SK-N-SH treated with all-trans-retinoic acid at 6 μM for 48 hours (cell line): ENCODE measurements at regions not wholly inside any gene's neighbourhood (a gene's known extent, or its start where the extent isn't known, plus 50 kb on each side); places are given as distances from the start of the nearest gene placed in this dataset.

Source experiments
- ATAC-seq: fragments of 200-7000 bp; cut with Tn5 transposase; 3 replicates; pipeline ENCODE4 v1.9.1; 2020; ENCODE audit warnings: mild to moderate bottlenecking, moderate library complexity
- ARNTL ChIP-seq: fragments of 450-650 bp; formaldehyde crosslinking; IDR thresholded peaks from 2 replicates; pipeline ENCODE4 v1.5.0; 2020; ENCODE audit warnings: low read depth, mild to moderate bottlenecking, moderate library complexity, borderline replicate concordance
- BACH2 ChIP-seq: fragments of 250-450 bp; sonication (Bioruptor Pico); IDR thresholded peaks from 2 replicates; pipeline ENCODE4 v1.9.0; 2021; ENCODE audit warnings: mild to moderate bottlenecking, borderline replicate concordance
- CREB5 ChIP-seq: fragments of 250-450 bp; sonication (Bioruptor Pico); IDR thresholded peaks from 2 replicates; pipeline ENCODE4 v1.5.1; 2020; ENCODE audit warnings: low read depth, mild to moderate bottlenecking, moderate library complexity
- CSDC2 ChIP-seq: fragments of 250-450 bp; sonication (Bioruptor Pico); IDR thresholded peaks from 2 replicates; pipeline ENCODE4 v1.5.0; 2020; ENCODE audit warnings: mild to moderate bottlenecking, moderate library complexity
- ESRRG ChIP-seq: fragments of 250-450 bp; sonication (Bioruptor Pico); IDR thresholded peaks from 2 replicates; pipeline ENCODE4 v1.6.1; 2021; ENCODE audit warnings: mild to moderate bottlenecking
- GLIS3 ChIP-seq: fragments of 250-450 bp; sonication (Bioruptor Pico); IDR thresholded peaks from 2 replicates; pipeline ENCODE4 v1.5.0; 2020; ENCODE audit warnings: mild to moderate bottlenecking, moderate library complexity
- ISL1 ChIP-seq: fragments of 250-450 bp; sonication (Bioruptor Pico); IDR thresholded peaks from 2 replicates; pipeline ENCODE4 v2.1.2; 2022; ENCODE audit warnings: mild to moderate bottlenecking, moderate library complexity
- OSR1 ChIP-seq: fragments of 250-450 bp; sonication (Bioruptor Pico); IDR thresholded peaks from 2 replicates; pipeline ENCODE4 v1.8.0; 2022; ENCODE audit warnings: moderate library complexity, mild to moderate bottlenecking, inconsistent platforms
- POU6F1 ChIP-seq: fragments of 250-450 bp; sonication (Bioruptor Pico); IDR thresholded peaks from 2 replicates; pipeline ENCODE4 v1.8.0; 2021; ENCODE audit warnings: low read depth, mild to moderate bottlenecking, moderate library complexity, borderline replicate concordance
- PPARA ChIP-seq: fragments of 250-450 bp; sonication (Bioruptor Pico); IDR thresholded peaks from 2 replicates; pipeline ENCODE4 v1.5.0; 2020; ENCODE audit warnings: mild to moderate bottlenecking, borderline replicate concordance
- RARB ChIP-seq: fragments of 250-450 bp; sonication (Bioruptor Pico); IDR thresholded peaks from 2 replicates; pipeline ENCODE4 v1.8.0; 2021; ENCODE audit warnings: mild to moderate bottlenecking, moderate library complexity
- SNAI2 ChIP-seq: fragments of 250-450 bp; sonication (Bioruptor Pico); IDR thresholded peaks from 2 replicates; pipeline ENCODE4 v1.5.0; 2020; ENCODE audit warnings: mild to moderate bottlenecking, moderate library complexity
- TCF4 ChIP-seq: fragments of 250-450 bp; sonication (Bioruptor Pico); IDR thresholded peaks from 2 replicates; pipeline ENCODE4 v1.8.0; 2021; ENCODE audit warnings: mild to moderate bottlenecking, moderate library complexity, borderline replicate concordance
- TOX ChIP-seq: fragments of 250-450 bp; sonication (Bioruptor Pico); IDR thresholded peaks from 2 replicates; pipeline ENCODE4 v1.8.0; 2021; ENCODE audit warnings: mild to moderate bottlenecking, moderate library complexity, borderline replicate concordance
- TSHZ2 ChIP-seq: fragments of 250-450 bp; sonication (Bioruptor Pico); IDR thresholded peaks from 2 replicates; pipeline ENCODE4 v1.5.0; 2020; ENCODE audit warnings: mild to moderate bottlenecking, moderate library complexity
- ZC3H10 ChIP-seq: fragments of 250-450 bp; sonication (Bioruptor Pico); IDR thresholded peaks from 2 replicates; pipeline ENCODE4 v1.5.1; 2021; ENCODE audit warnings: mild to moderate bottlenecking, moderate library complexity
- ZFP3 ChIP-seq: fragments of 250-450 bp; sonication (Bioruptor Pico); IDR thresholded peaks from 2 replicates; pipeline ENCODE4 v1.5.0; 2020; ENCODE audit warnings: mild to moderate bottlenecking, moderate library complexity
- ZNF565 ChIP-seq: fragments of 450-650 bp; formaldehyde crosslinking; conservative IDR thresholded peaks from 2 replicates; pipeline ENCODE4 v1.5.0; 2020; ENCODE audit warnings: low read depth, mild to moderate bottlenecking, moderate library complexity
- ZNF70 ChIP-seq: fragments of 450-650 bp; formaldehyde crosslinking; IDR thresholded peaks from 2 replicates; pipeline ENCODE4 v1.5.0; 2020; ENCODE audit warnings: mild to moderate bottlenecking, moderate library complexity
- ZNF8 ChIP-seq: fragments of 450-650 bp; formaldehyde crosslinking; IDR thresholded peaks from 2 replicates; pipeline ENCODE4 v1.5.0; 2020; ENCODE audit warnings: mild to moderate bottlenecking, moderate library complexity

GRCh38 chr10:90308223-90308622 is 549.6 kb downstream of the HTR7 start (continued):
- no peak for TF ChIP-seq POU6F1 (CRISPR knock-in tag)
- TF ChIP-seq SNAI2 (CRISPR knock-in tag), result no peak
- no peak for TF ChIP-seq BACH2 (CRISPR knock-in tag)
- no peak for TF ChIP-seq GLIS3 (CRISPR knock-in tag)

GRCh38 chr10:90313576-90314325 is 544.1 kb downstream of the HTR7 start:
- ATAC-seq, result no peak
- TF ChIP-seq ARNTL (CRISPR knock-in tag), result no peak
- TF ChIP-seq ISL1 (CRISPR knock-in tag), result peak; percentile 88

- TF ChIP-seq OSR1 (no peak), TSHZ2 (CRISPR knock-in tag) (no peak), ZNF565 (CRISPR knock-in tag) (no peak), PPARA (no peak), ARNTL (CRISPR knock-in tag) (no peak), CREB5 (CRISPR knock-in tag) (no peak), ZNF70 (CRISPR knock-in tag) (no peak), TCF4 (CRISPR knock-in tag) (no peak), ESRRG (CRISPR knock-in tag) (no peak), ZC3H10 (CRISPR knock-in tag) (no peak)
- ATAC-seq, result no peak
These were observed 543.1 kb downstream of the HTR7 start for GRCh38 chr10:90314718-90315117.

GRCh38 chr10:90317172-90317571 is 540.7 kb downstream of the HTR7 start:
- no peak for ATAC-seq
- TF ChIP-seq PPARA (no peak), TOX (no peak), TCF4 (CRISPR knock-in tag) (no peak), ZC3H10 (CRISPR knock-in tag) (no peak), ZFP3 (no peak), ZNF8 (no peak), OSR1 (no peak)

- TF ChIP-seq RARB (CRISPR knock-in tag) (no peak), CSDC2 (no peak), ZNF8 (no peak), ZC3H10 (CRISPR knock-in tag) (no peak), TSHZ2 (CRISPR knock-in tag) (no peak), BACH2 (CRISPR knock-in tag) (no peak), PPARA (no peak), ESRRG (CRISPR knock-in tag) (no peak)
- no peak for ATAC-seq
These were observed 539.2 kb downstream of the HTR7 start for GRCh38 chr10:90318659-90319058.
